Prostate gland (tissue), 2 donors: ENCODE measurements at regions not wholly inside any gene's neighbourhood (a gene's known extent, or its start where the extent isn't known, plus 50 kb on each side); places are given as distances from the start of the nearest gene placed in this dataset.

Experiments used
- DNase-seq: peaks from one replicate; pipeline ENCODE4 v3.0.0-alpha.2; 2019; ENCODE audit warnings: low spot score
- H3K27ac ChIP-seq, 2 donors: fragments of 200-600 bp; sonication (generic); 2 replicates each; pipeline ENCODE4 v1.5.1; 2017 to 2019
- H3K27me3 ChIP-seq: fragments of 200-600 bp; sonication (generic); replicated peaks from 2 replicates; pipeline ENCODE4 v1.5.1; 2019; ENCODE audit not compliant: insufficient read depth
- H3K36me3 ChIP-seq, 2 donors: fragments of 200-600 bp; sonication (generic); 1 replicate in 1 of 2; 2 replicates in 1 of 2; pipeline versions ENCODE4 v1.5.1 to v1.8.1; 2017 to 2019
- H3K4me1 ChIP-seq: fragments of 200-600 bp; sonication (generic); replicated peaks from 2 replicates; pipeline ENCODE4 v1.5.1; 2019
- H3K4me3 ChIP-seq, 2 donors: fragments of 200-600 bp; sonication (generic); 2 replicates each; pipeline ENCODE4 v1.5.1; 2017 to 2019
- H3K9me3 ChIP-seq: fragments of 200-600 bp; sonication (generic); 2 replicates; pipeline ENCODE4 v1.5.1; 2017
- CTCF ChIP-seq, 4 experiments: fragments of 200-600 bp in 2 of 4; fragments of 450-650 bp in 2 of 4; sonication (generic) in 2 of 4; IDR thresholded peaks; 1 replicate in 3 of 4; 2 replicates in 1 of 4; pipeline ENCODE4 v1.5.1; 2016 to 2019; ENCODE audit warnings: antibody characterized with exemption in 4 of 4, mild to moderate bottlenecking in 2 of 4, moderate library complexity in 2 of 4
- POLR2A ChIP-seq: fragments of 450-650 bp; IDR thresholded peaks from one replicate; pipeline ENCODE4 v1.6.1; 2016; ENCODE audit warnings: antibody characterized with exemption, mild to moderate bottlenecking
- POLR2AphosphoS5 ChIP-seq: sonication (generic); formaldehyde crosslinking; IDR thresholded peaks from one replicate; pipeline ENCODE4 v1.6.1; 2017; ENCODE audit warnings: antibody characterized with exemption
- WGBS: methylation state at CpG from one replicate; pipeline ENCODE4 v1.1.5; 2018; 5-methylcytosine and 5-hydroxymethylcytosine counted together
- intact Hi-C: fragments of 100-400 bp; cut with DNase I; formaldehyde crosslinking; loops from one replicate; pipeline ENCODE4 v1.14.2; 2022

GRCh38 chr11:11034476-11034875, 176.6 kb upstream of the ZBED5 start:
- 64% methylated on average over 5 of the region's 5 CpGs for WGBS
- intact Hi-C loops = loop anchor here (10.0 kb wide), 1 partner anchor 590 kb away; the partner anchor contains the start of gene GALNT18
- no peak overlapping the region for H3K27ac ChIP-seq
- DNase-seq = no peak
- H3K9me3 ChIP-seq = no peaks in the 10 kb centered on the region
- H3K4me3 ChIP-seq = no peak overlapping the region
- H3K36me3 ChIP-seq = no peaks in the 10 kb centered on the region
- no peaks in the 10 kb centered on the region for H3K27me3 ChIP-seq
- TF ChIP-seq POLR2A (no peak), CTCF (IDR thresholded peaks at IDR 0.05) (no peak), POLR2AphosphoS5 (no peak)
- peaks cover 3% of the 10 kb centered on the region for H3K4me1 ChIP-seq

GRCh38 chr11:11032066-11032465, 174.2 kb upstream of the ZBED5 start:
- no peak overlapping the region for H3K4me3 ChIP-seq
- TF ChIP-seq POLR2A (no peak), CTCF (IDR thresholded peaks at IDR 0.05) (no peak), POLR2AphosphoS5 (no peak)
- intact Hi-C loops = loop anchor here (10.0 kb wide), 1 partner anchor 593 kb away; the partner anchor contains the start of gene GALNT18
- H3K27ac ChIP-seq = no peak overlapping the region
- DNase-seq = no peak
- H3K9me3 ChIP-seq = no peaks in the 10 kb centered on the region
- 84% methylated on average over 1 of the region's 1 CpG for WGBS
- no peaks in the 10 kb centered on the region for H3K36me3 ChIP-seq
- no peaks in the 10 kb centered on the region for H3K4me1 ChIP-seq
- H3K27me3 ChIP-seq = no peaks in the 10 kb centered on the region

- no peak for TF ChIP-seq POLR2AphosphoS5
- no peak for TF ChIP-seq POLR2A
- TF ChIP-seq CTCF (IDR thresholded peaks at IDR 0.05) = no peak
- intact Hi-C loops = no loop called here
- 93% methylated on average over 3 of the region's 3 CpGs for WGBS
- H3K27me3 ChIP-seq = no peaks in the 10 kb centered on the region
- H3K36me3 ChIP-seq = no peaks in the 10 kb centered on the region
- no peak overlapping the region for H3K4me3 ChIP-seq
- DNase-seq = no peak
- H3K4me1 ChIP-seq = no peaks in the 10 kb centered on the region
- no peaks in the 10 kb centered on the region for H3K9me3 ChIP-seq
- no peak overlapping the region for H3K27ac ChIP-seq
Observed at GRCh38 chr11:11029027-11029426, 171.2 kb upstream of the ZBED5 start.

- H3K9me3 ChIP-seq = no peaks in the 10 kb centered on the region
- intact Hi-C loops = no loop called here
- no peaks in the 10 kb centered on the region for H3K36me3 ChIP-seq
- no peak overlapping the region for H3K4me3 ChIP-seq
- DNase-seq = peak; percentile 59
- H3K27ac ChIP-seq = no peak overlapping the region
- WGBS = 29% methylated on average over 5 of the region's 5 CpGs
- H3K27me3 ChIP-seq = no peaks in the 10 kb centered on the region
- H3K4me1 ChIP-seq = no peaks in the 10 kb centered on the region
- TF ChIP-seq CTCF (IDR thresholded peaks at IDR 0.05) (peak; percentile 56 to 79 (median 70)), POLR2AphosphoS5 (no peak)
Observed at GRCh38 chr11:11028017-11028692, 170.3 kb upstream of the ZBED5 start.

- DNase-seq = no peak
Observed at GRCh38 chr11:11027288-11027687, 169.4 kb upstream of the ZBED5 start.

More at GRCh38 chr11:11027288-11027687, 169.4 kb upstream of the ZBED5 start:
- Histone ChIP-seq H3K4me3 (no peak overlapping the region), H3K4me1 (no peaks in the 10 kb centered on the region), H3K27ac (no peak overlapping the region), H3K9me3 (no peaks in the 10 kb centered on the region), H3K27me3 (no peaks in the 10 kb centered on the region), H3K36me3 (no peaks in the 10 kb centered on the region)
- TF ChIP-seq CTCF (IDR thresholded peaks at IDR 0.05) (no peak), POLR2AphosphoS5 (no peak), POLR2A (no peak)
- intact Hi-C loops = no loop called here
- 82% methylated on average over 1 of the region's 1 CpG for WGBS
